HepG2 (cell line): ENCODE measurements at regions not wholly inside any gene's neighbourhood (a gene's known extent, or its start where the extent isn't known, plus 50 kb on each side); places are given as distances from the start of the nearest gene placed in this dataset.

ENCODE experiments used
- CC2D1A ChIP-seq: sonication (generic); formaldehyde crosslinking; IDR thresholded peaks from 2 replicates; pipeline ENCODE4 v1.8.1; 2023; ENCODE audit warnings: mild to moderate bottlenecking, missing genetic modification reagents
- CTCF ChIP-seq: sonication (generic); formaldehyde crosslinking; IDR thresholded peaks from 2 replicates; pipeline ENCODE4 v1.5.0; 2020; ENCODE audit warnings: mild to moderate bottlenecking, missing genetic modification reagents, moderate library complexity
- HMG20B ChIP-seq: conservative IDR thresholded peaks from 2 replicates; pipeline ENCODE4 v1.6.1; 2016; ENCODE audit warnings: missing genetic modification reagents, missing compliant biosample characterization
- NCOR1 ChIP-seq: fragments of 200-600 bp; sonication (generic); IDR thresholded peaks from 2 replicates; pipeline ENCODE4 v1.7.0; 2017; ENCODE audit warnings: antibody characterized with exemption, low read length, borderline replicate concordance
- NRL ChIP-seq: sonication (generic); formaldehyde crosslinking; IDR thresholded peaks from 2 replicates; pipeline ENCODE4 v1.5.0; 2020; ENCODE audit warnings: missing genetic modification reagents, mild to moderate bottlenecking, moderate library complexity, borderline replicate concordance
- RBFOX2 ChIP-seq: fragments of 200-400 bp; formaldehyde crosslinking; IDR thresholded peaks from 2 replicates; pipeline ENCODE4 v1.6.1; 2017; ENCODE audit warnings: low read depth, mild to moderate bottlenecking, low read length
- TARDBP ChIP-seq: sonication (generic); formaldehyde crosslinking; IDR thresholded peaks from 2 replicates; pipeline ENCODE4 v1.8.0; 2022; ENCODE audit warnings: mild to moderate bottlenecking, missing genetic modification reagents
- TFE3 ChIP-seq: IDR thresholded peaks from 2 replicates; pipeline ENCODE4 v1.6.1; 2016
- TF ChIP-seq, protein P1 (sequence below), 2 experiments: sonication (generic) in 1 of 2; formaldehyde crosslinking in 1 of 2; IDR thresholded peaks; 2 replicates each; pipeline versions ENCODE4 v1.4.0 to v1.6.1; 2018 to 2020; ENCODE audit warnings: missing genetic modification reagents in 2 of 2, borderline replicate concordance in 1 of 2, low read depth in 1 of 2, mild to moderate bottlenecking in 1 of 2, missing biosample characterization in 1 of 2
- TF ChIP-seq, protein P2 (sequence below): sonication (generic); formaldehyde crosslinking; IDR thresholded peaks from 2 replicates; pipeline ENCODE4 v1.4.0; 2020; ENCODE audit warnings: missing genetic modification reagents, borderline replicate concordance

DNA sequence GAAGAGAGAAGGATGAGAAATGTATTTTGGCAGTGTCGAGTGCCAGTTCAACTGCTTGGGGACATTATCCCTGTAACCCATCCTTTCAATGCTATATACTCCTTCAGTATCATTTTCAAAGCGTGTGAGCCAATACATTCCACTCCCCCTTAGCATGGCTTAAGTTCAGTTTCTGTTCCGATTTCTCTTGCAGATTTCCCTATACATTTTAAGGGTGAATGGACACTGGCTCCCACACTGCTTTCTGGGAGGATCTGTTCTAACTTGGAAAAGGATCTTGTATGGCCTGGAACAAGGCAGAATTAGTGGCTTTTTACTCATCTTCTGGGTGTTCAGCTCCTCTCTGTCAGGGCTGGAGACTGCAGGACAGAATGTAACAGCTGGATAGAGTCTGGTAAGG lies 333.8 kb downstream of the HAPSTR1 start:
- no peak for TF ChIP-seq TFE3 (CRISPR knock-in tag)
- TF ChIP-seq NCOR1, result no peak
- TF ChIP-seq CC2D1A, result no peak
- no peak for TF ChIP-seq HMG20B (CRISPR knock-in tag)
- no peak for TF ChIP-seq RBFOX2
- TF ChIP-seq CTCF (CRISPR knock-in tag), result no peak
- TF ChIP-seq NRL, result no peak
- TF ChIP-seq, protein P1, sequence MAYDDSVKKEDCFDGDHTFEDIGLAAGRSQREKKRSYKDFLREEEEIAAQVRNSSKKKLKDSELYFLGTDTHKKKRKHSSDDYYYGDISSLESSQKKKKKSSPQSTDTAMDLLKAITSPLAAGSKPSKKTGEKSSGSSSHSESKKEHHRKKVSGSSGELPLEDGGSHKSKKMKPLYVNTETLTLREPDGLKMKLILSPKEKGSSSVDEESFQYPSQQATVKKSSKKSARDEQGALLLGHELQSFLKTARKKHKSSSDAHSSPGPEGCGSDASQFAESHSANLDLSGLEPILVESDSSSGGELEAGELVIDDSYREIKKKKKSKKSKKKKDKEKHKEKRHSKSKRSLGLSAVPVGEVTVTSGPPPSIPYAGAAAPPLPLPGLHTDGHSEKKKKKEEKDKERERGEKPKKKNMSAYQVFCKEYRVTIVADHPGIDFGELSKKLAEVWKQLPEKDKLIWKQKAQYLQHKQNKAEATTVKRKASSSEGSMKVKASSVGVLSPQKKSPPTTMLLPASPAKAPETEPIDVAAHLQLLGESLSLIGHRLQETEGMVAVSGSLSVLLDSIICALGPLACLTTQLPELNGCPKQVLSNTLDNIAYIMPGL (CRISPR knock-in tag; IDR thresholded peaks at IDR 0.05; ENCODE audit: borderline replicate concordance in 1 of 2, low read depth in 1 of 2), result no peak
- TF ChIP-seq, protein P2, sequence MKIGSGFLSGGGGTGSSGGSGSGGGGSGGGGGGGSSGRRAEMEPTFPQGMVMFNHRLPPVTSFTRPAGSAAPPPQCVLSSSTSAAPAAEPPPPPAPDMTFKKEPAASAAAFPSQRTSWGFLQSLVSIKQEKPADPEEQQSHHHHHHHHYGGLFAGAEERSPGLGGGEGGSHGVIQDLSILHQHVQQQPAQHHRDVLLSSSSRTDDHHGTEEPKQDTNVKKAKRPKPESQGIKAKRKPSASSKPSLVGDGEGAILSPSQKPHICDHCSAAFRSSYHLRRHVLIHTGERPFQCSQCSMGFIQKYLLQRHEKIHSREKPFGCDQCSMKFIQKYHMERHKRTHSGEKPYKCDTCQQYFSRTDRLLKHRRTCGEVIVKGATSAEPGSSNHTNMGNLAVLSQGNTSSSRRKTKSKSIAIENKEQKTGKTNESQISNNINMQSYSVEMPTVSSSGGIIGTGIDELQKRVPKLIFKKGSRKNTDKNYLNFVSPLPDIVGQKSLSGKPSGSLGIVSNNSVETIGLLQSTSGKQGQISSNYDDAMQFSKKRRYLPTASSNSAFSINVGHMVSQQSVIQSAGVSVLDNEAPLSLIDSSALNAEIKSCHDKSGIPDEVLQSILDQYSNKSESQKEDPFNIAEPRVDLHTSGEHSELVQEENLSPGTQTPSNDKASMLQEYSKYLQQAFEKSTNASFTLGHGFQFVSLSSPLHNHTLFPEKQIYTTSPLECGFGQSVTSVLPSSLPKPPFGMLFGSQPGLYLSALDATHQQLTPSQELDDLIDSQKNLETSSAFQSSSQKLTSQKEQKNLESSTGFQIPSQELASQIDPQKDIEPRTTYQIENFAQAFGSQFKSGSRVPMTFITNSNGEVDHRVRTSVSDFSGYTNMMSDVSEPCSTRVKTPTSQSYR (CRISPR knock-in tag), result no peak
- no peak for TF ChIP-seq TARDBP
